Gastroesophageal sphincter (tissue), 4 donors: ENCODE measurements at regions not wholly inside any gene's neighbourhood (a gene's known extent, or its start where the extent isn't known, plus 50 kb on each side); places are given as distances from the start of the nearest gene placed in this dataset.

ENCODE experiments used
- ATAC-seq: fragments of 150-250 bp; one replicate; pipeline ENCODE4 v1.9.1; 2016; ENCODE audit warnings: mild to moderate bottlenecking, moderate library complexity
- H3K27ac ChIP-seq, 4 donors: fragments of 200-600 bp; sonication (generic) in 3 of 4; 1 replicate in 3 of 4; 2 replicates in 1 of 4; pipeline ENCODE4 v1.5.1; 2016 to 2019
- H3K27me3 ChIP-seq: fragments of 200-600 bp; sonication (generic); one replicate; pipeline ENCODE4 v1.5.1; 2019
- H3K36me3 ChIP-seq, 2 donors: fragments of 200-600 bp; sonication (generic); one replicate each; pipeline ENCODE4 v1.5.1; 2019; ENCODE audit warnings: control low read depth in 1 of 2
- H3K4me1 ChIP-seq, 3 donors: fragments of 200-600 bp; sonication (generic); 1 replicate in 2 of 3; 2 replicates in 1 of 3; pipeline ENCODE4 v1.5.1; 2016 to 2019; ENCODE audit warnings: control low read depth in 2 of 3
- H3K4me3 ChIP-seq, 2 donors: fragments of 200-600 bp; sonication (generic); one replicate each; pipeline ENCODE4 v1.5.1; 2019; ENCODE audit warnings: mild to moderate bottlenecking in 1 of 2, moderate library complexity in 1 of 2
- H3K9me3 ChIP-seq, 3 donors: fragments of 200-600 bp; sonication (generic); one replicate each; pipeline ENCODE4 v1.5.1; 2017 to 2019; ENCODE audit warnings: control low read depth in 2 of 3
- CTCF ChIP-seq, 4 experiments: fragments of 200-600 bp in 2 of 4; fragments of 450-650 bp in 2 of 4; sonication (generic) in 1 of 4; IDR thresholded peaks; one replicate each; pipeline ENCODE4 v1.5.1; 2017 to 2019; ENCODE audit warnings: antibody characterized with exemption in 4 of 4, mild to moderate bottlenecking in 2 of 4, moderate library complexity in 2 of 4
- EP300 ChIP-seq: sonication (generic); formaldehyde crosslinking; IDR thresholded peaks from one replicate; pipeline ENCODE4 v1.6.1; 2017; ENCODE audit warnings: antibody characterized with exemption, mild to moderate bottlenecking
- POLR2A ChIP-seq, 2 donors: fragments of 450-650 bp; IDR thresholded peaks; one replicate each; pipeline ENCODE4 v1.6.1; 2017; ENCODE audit warnings: antibody characterized with exemption in 2 of 2, mild to moderate bottlenecking in 2 of 2, moderate library complexity in 1 of 2
- POLR2AphosphoS5 ChIP-seq: sonication (generic); formaldehyde crosslinking; IDR thresholded peaks from one replicate; pipeline ENCODE4 v1.6.1; 2017; ENCODE audit warnings: antibody characterized with exemption
- WGBS, 2 donors: methylation state at CpG; one replicate each; pipeline ENCODE4 v1.1.5; 2018; ENCODE audit warnings: low coverage in 1 of 2; 5-methylcytosine and 5-hydroxymethylcytosine counted together

- no peaks in the 10 kb centered on the region for H3K36me3 ChIP-seq
- TF ChIP-seq POLR2AphosphoS5 (no peak), POLR2A (IDR thresholded peaks at IDR 0.05) (no peak), CTCF (IDR thresholded peaks at IDR 0.05) (no peak), EP300 (no peak)
- H3K27ac ChIP-seq, result no peak overlapping the region
- no peaks in the 10 kb centered on the region for H3K4me1 ChIP-seq
- no peaks in the 10 kb centered on the region for H3K9me3 ChIP-seq
- no peak overlapping the region for H3K4me3 ChIP-seq
- no peaks in the 10 kb centered on the region for H3K27me3 ChIP-seq
- no peak for ATAC-seq
Observed at GRCh38 chrX:39945709-39946108, 152.0 kb downstream of the BCOR start.

GRCh38 chrX:39946822-39947221, 150.9 kb downstream of the BCOR start:
- Histone ChIP-seq H3K36me3 (no peaks in the 10 kb centered on the region), H3K4me1 (no peaks in the 10 kb centered on the region), H3K4me3 (no peak overlapping the region), H3K27ac (no peak overlapping the region), H3K27me3 (no peaks in the 10 kb centered on the region), H3K9me3 (no peaks in the 10 kb centered on the region)
- 75% methylated on average over 3 of the region's 4 CpGs; no CpG with 5 or more reads in 1 of the 2 donors for WGBS, 2 donors
- TF ChIP-seq POLR2A (IDR thresholded peaks at IDR 0.05) (no peak), CTCF (IDR thresholded peaks at IDR 0.05) (no peak), POLR2AphosphoS5 (no peak), EP300 (no peak)
- no peak for ATAC-seq

GRCh38 chrX:39948582-39948981, 149.2 kb downstream of the BCOR start:
- ATAC-seq, result no peak
- Histone ChIP-seq H3K36me3 (no peaks in the 10 kb centered on the region), H3K9me3 (no peaks in the 10 kb centered on the region), H3K27ac (no peak overlapping the region), H3K4me3 (no peak overlapping the region), H3K27me3 (no peaks in the 10 kb centered on the region), H3K4me1 (peaks cover 0 to 10% (median 0%) of the 10 kb centered on the region in 3 donors)
- TF ChIP-seq POLR2AphosphoS5 (no peak), EP300 (no peak), POLR2A (IDR thresholded peaks at IDR 0.05) (no peak), CTCF (IDR thresholded peaks at IDR 0.05) (no peak)
- 50 to 75% methylated on average over 1 to 4 of the region's 11 CpGs for WGBS, 2 donors

GRCh38 chrX:39950018-39950688, 147.6 kb downstream of the BCOR start:
- H3K4me3 ChIP-seq, result no peak overlapping the region
- TF ChIP-seq POLR2AphosphoS5 (no peak), EP300 (no peak), POLR2A (IDR thresholded peaks at IDR 0.05) (no peak), CTCF (IDR thresholded peaks at IDR 0.05) (no peak)
- no peaks in the 10 kb centered on the region for H3K27me3 ChIP-seq
- H3K36me3 ChIP-seq, result no peaks in the 10 kb centered on the region
- 84% methylated on average over 3 of the region's 3 CpGs; no CpG with 5 or more reads in 1 of the 2 donors for WGBS, 2 donors
- ATAC-seq, result no peak
- H3K9me3 ChIP-seq, result no peaks in the 10 kb centered on the region
- H3K4me1 ChIP-seq, result peaks cover 0 to 21% (median 0%) of the 10 kb centered on the region in 3 donors
- H3K27ac ChIP-seq, result no peak overlapping the region

GRCh38 chrX:39952989-39953388, 144.8 kb downstream of the BCOR start:
- Histone ChIP-seq H3K27ac (no peak overlapping the region), H3K9me3 (no peaks in the 10 kb centered on the region), H3K27me3 (no peaks in the 10 kb centered on the region), H3K4me3 (no peak overlapping the region), H3K36me3 (no peaks in the 10 kb centered on the region), H3K4me1 (peaks cover 0 to 21% (median 0%) of the 10 kb centered on the region in 3 donors)
- 94% methylated on average over 2 of the region's 3 CpGs; no CpG with 5 or more reads in 1 of the 2 donors for WGBS, 2 donors
- TF ChIP-seq POLR2AphosphoS5 (no peak), EP300 (no peak)
- no peak for ATAC-seq
